G401.6 (cell line): ENCODE measurements at regions not wholly inside any gene's neighbourhood (a gene's known extent, or its start where the extent isn't known, plus 50 kb on each side); places are given as distances from the start of the nearest gene placed in this dataset.

Experiments used
- FAIRE-seq: peaks from 2 replicates; lab custom pipeline; 2012; peaks lifted over from hg19 to GRCh38; lab: Jason Lieb, UNC

DNA sequence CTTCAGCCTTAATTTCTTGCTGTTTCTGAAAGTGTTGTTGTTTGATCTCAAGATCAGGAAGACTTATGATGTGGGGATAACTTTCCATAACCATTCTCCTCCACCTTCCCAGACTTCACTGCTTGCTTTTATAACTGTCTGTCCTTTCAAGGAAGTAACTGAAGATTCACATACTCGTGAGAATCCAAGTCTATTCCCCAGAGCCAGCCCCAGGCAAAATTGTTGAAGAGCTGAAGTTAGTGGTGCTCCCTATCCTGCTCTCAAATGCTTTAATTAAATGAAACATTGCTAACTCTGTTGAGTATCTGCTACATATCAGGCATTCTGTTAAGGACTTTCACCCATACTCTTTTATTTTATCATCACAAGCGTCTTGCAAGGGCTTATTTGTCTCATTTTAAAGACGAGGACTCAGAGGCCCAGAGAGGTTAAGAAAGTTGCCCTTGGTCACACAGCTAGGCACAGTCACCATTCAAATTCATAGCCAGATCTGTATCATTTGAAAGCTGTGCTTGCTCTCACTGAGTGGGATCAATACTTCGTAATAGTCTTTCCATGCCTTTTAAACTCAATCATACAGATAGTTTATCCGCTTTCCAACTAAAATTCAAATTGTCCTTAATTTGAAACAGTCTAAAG is 189.8 kb upstream of the TCF4 start:
- FAIRE-seq = no peak

- FAIRE-seq = no peak
Observed at GRCh38 chr18:55775972-55776371, 188.0 kb upstream of the TCF4 start.

- FAIRE-seq = no peak
Observed at GRCh38 chr18:55774505-55774904, 186.5 kb upstream of the TCF4 start.

DNA sequence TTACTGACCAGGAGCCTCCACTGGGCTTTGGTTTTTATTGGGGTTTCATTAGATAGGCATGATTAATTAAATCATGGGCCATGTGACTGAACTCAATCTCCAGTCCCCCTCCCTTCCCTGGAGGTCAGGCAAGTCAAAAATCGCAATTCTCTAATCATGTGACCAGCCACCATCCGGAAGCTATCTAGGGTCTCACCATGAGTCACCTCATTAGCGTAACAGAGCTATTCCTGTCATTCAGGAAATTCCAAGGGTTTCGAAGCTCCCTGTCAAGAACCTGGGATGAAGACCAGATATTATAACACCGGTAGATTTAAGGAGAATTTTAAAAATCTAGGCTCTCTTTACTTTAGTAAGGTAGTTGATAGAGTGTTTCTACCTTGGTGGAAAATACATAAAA is 180.3 kb upstream of the TCF4 start:
- no peak for FAIRE-seq

GRCh38 chr18:55764386-55764785 is 176.4 kb upstream of the TCF4 start:
- no peak for FAIRE-seq

DNA sequence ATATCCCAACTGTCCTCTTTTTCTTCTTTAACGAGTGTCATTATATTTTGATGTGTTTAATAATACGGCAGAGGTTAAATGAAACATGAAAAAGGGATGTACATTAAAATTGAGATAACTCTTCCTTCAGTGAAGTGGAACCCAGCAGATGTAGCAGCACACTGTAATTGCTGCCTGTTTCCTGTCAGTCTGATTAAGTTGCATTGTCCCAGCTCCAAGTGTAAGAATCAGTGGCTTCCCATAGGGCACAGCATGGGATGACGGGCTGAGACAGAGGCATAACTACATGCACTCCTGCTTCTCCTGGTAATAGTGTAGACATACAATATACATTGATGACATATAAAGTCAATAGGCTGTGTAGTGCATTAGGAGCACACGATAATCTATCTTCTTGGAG is 175.8 kb upstream of the TCF4 start:
- FAIRE-seq = no peak

DNA sequence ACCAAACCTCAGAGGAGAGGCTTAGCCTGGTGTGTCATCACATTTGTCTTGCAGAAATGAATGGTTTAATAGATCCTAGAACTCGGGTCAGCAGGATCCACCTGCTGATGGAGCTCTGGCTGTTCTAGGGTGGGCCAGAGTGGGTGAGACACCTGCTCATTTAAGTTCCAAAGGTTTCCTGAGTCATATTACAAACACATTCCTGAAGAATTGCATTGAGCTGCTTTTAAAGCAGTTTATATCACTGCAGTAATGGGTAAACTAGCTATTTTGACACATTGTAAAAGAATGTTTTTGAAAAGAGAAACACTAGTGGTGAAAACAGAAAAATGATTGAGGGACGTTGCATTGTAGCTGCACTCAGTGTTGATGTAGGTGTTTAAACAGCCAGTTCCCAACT is 175.3 kb upstream of the TCF4 start:
- no peak for FAIRE-seq

DNA sequence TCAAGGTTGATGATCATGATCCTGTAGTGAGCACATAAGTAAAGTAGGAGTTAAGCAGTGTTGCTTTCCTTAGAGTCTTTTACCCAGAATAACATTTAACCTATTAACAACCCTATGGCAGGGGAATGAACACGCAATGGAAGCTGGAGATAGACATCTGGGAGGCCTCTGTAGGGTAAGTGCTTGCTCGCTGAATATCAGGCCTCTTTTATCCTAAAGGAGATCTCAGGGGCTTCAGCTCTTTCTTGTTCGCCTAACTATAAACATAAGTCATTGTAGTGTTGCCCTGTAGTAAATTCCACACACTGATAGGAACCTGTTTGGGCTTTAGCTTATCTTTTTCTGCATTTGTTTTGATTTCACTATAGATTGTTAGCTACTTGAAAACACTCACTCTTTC is 174.4 kb upstream of the TCF4 start:
- FAIRE-seq = no peak

DNA sequence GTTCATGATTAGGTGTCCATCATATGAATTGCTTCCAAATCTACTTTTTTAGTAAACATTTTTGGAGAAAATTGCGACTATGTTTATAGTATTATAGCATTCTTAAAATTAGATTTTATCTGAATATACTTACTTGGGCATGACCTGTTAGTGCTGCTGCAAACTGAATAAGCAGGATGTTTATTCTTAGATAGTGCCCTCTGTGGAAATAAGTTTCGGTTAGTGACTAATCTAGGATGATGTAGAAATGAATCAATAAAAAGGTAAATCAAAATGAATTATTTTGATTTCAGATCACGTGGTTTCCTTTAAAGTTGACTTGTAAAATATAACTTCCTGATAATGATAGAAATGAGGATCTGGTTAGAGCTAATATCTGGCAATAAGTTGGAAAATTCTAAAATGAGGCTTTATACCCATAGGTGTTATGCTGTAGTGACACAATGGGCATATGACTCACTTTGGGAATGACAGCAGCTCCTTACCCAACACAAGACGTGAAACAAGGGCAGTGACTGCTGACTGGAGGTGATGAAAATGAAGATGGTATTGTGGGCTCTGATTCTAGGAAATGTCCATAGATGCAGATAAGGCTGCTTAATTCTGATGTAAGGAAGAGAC is 165.8 kb upstream of the TCF4 start:
- FAIRE-seq = no peak

DNA sequence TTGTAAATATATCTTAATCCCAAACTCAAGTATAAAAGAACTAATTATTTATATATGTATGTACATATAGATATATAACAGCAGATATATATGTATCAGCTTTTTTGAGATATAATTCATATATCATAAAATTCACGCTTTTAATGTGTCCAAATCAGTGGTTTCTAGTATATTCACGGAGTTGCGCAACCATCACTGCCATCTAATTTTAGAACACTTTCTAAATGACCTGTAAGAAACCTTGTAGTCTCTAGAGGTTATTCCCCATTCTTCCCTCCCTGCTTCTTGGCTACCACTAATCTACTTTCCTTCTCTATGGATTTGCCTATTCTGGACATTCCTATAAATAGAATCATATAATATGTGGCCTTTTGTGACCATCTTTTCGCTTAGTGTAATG is 163.5 kb upstream of the TCF4 start:
- no peak for FAIRE-seq

DNA sequence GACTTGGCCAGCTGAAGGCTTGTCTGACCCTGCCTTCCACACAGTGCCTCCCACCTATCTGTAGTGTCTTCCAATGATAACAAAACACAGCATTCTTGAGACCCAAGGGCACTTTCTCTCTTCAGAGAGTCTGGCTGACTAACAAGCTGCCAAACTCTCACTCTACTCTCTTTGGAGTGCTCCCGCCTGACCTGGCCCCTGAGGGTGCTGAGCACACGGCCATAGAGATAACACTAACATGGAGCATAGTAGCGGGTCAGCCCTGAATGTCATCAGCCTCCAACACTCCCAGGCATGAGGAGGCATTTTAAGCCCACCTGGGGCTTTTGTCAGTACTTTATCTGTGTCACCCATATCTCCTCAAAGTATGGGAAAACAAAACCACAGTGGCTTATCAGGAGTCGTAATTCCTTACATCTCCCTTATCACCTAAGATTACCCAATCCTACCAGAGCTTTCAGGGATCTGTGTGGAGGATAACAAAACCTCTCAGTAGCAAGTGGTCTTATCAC is 160.3 kb upstream of the TCF4 start:
- no peak for FAIRE-seq

DNA sequence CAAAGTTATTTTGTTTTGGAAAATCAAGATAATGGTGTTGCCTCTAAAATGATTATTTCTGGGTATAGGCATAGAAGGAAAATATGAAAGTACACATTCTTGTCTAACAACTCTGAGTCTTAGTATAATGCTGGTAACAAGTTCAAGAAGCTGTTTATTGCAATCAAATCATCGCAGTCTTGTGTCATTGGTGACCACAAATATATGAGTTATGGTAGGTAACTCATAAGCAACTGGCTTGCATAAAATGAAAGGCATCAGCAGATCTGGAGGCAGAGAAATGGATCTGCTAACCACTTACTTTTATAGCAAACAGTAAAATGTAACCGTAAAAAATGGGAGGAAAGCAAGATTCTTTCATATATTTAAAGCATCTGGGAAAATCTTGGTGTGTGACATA is 156.2 kb upstream of the TCF4 start:
- no peak for FAIRE-seq

GRCh38 chr18:55743736-55744135 is 155.7 kb upstream of the TCF4 start:
- FAIRE-seq = no peak

DNA sequence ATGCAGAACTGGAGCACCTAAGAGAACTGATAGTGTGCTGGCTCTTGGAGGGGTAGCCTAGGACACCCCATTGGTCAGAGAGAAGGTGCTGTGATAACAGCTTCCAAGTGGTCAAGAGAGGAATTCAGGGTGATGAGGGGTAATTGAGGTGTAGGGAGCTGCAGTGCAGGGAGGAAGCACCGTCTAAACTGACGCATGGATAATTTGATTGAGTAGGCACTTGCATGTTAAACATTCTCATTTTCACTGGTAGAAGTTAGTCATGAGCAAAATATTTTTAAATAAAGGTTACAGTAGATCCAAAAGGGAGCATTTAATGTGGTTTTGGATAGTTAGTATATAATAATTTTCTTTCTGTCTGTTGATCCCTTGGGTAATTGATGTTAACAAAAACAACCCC is 155.1 kb upstream of the TCF4 start:
- FAIRE-seq = no peak

DNA sequence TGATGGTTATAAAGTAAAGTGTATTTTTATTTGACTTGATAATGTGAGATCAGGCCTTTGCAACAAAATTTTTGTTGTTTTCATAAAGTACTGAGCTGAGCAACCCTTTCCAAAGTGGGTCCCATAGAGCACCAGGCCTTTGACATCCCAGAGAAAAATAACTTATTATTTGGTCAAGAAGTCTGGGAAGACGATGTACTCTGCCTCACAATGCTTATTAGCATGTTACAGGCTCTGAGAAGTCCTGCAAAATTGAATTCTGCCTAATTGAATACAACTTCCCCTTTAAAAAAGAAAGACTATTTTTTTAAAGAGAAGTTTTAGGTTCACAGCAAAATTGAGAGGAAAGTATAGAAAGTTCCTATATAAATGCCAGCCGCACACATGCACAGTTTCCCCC is 151.5 kb upstream of the TCF4 start:
- FAIRE-seq = no peak

GRCh38 chr18:55738483-55739114 is 150.6 kb upstream of the TCF4 start:
- FAIRE-seq = no peak

DNA sequence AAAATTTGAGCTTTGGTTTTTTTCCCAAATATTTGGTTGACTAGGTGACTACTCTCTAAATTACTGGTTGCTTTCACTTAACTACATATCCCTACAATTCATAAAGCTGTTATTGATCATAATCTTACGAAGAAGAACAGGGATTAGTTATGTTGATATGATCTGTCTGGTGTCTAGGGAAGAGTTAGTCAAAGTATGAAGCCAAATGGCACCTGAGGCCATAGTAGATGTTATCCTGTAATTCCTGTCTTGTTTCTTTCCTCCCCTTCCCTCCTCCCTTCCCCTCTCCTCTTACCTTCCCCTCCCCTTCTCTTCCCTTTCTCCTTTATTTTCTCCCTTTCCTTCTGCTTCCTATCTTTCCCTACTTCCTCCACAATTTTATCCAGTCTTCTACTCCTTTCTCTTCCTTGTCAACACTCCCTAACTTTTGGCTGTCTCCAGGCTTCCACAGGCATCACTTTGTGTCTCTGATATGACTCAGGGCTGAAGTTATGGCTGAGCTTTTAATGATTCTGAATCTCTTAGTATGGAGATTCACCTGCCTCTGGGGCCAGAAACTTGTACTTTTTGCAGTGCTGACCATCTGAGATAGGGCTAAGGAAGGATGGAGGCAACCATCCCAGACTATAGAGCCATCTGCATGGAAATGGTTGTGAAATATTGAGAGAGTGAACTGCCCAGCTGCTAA is 149.9 kb upstream of the TCF4 start:
- no peak for FAIRE-seq

DNA sequence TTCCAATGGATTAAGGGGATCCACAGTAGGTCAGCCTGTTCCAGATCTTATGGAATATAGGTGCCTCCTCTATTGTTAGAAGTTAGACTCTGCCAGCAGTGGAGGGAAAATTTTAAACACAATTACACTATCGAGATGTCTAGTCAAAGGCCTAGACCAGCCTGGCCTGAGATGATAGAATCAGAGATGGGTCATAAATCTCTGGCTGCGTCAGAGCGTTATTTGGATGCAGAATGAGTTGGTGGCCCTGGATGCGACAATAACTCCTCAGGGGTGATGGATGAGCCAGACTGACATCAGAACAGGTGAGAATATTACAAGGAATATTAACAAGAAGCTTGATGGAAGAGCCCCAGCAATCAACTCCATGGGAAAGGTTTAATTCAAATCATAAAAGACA is 149.3 kb upstream of the TCF4 start:
- FAIRE-seq = no peak

DNA sequence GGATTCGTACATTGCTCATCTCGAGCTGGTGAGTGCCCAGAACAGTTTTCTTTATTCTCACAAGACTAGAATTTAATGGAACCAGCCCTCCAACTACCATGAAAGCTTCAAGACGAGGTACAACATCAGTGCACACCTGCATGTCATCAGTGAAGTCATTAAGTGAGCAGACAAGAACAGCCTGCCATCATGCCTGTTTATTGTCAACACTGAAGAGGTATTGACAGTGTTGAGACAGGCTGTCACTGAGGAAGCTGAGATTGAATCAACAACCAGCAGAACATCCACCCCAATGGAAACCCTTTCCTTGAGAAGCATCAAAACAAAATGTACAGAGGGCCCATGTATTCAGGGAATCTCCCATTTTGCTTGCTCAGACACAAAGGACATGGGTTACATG is 148.0 kb upstream of the TCF4 start:
- no peak for FAIRE-seq

DNA sequence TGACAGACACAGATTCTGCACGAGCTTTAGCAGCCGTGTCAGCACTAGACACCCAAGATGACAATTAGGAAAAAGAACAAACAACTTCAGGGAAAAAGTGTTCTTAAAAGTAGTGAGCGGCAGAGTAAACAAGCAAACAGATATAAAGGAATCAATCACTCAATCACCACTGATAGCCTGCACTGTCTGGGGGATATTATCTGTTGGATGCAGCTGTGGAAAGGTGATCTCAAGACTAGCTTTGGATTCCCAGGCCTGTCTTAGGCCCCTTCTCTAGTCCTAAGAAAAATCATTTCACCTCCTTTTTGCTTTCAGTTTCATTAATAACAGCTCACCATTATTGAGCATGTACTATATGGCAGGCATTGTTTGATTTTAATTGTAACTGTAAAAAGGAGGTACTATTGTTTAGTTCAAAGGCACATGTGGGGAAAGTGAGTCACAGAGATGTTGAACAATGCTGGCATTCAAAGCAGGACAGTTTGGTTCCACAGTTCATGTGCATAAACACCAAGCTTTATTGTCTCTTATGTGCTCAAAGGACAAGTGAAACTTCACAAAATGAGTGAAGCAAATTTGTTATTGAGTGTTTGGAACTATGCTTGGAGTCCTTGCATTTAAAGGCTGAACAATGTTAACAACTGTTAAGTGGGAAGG is 147.3 kb upstream of the TCF4 start:
- no peak for FAIRE-seq

DNA sequence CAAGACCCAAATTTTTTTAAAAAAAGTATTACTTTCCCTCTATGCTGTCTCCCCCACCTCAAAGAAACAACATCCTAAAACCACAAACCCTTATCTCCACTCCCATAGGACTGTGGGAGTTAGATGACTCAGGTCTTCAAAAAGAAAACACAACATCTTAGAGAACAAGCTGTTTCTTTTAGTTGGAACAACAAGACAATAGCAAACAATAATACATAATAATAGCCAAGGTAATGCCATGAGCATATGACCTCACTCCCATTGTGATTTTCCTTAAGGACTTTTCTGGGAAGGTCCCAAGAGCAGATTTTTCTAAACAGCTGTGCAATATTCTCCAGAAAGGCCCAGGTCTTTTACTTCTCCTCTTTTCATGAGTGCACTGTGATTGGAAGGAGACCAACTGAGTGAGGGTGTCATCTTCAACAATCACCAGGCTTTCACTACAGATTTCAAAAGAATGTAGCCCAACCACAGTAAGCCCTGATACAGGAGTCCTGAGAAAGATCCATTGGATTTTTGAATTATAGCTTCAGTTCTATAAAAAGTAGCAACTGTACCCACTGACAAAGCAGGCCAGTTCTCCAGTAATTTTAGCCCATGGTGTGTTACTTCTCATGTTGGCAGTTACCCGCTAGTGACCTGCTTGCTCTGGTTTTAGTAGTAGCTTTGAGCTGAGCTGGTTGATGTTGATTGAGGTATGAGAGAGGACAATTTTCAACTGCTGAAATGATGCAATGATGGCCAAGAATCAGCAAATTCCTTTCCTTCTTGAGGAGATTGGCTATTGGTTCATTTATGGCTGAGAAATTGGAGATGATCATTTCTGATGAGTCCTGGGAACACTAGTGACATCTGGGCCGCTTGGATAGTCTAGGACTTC is 144.5 kb upstream of the TCF4 start:
- no peak for FAIRE-seq

GRCh38 chr18:55731594-55732042 is 143.6 kb upstream of the TCF4 start:
- no peak for FAIRE-seq
